ENCODE measurements at regions not wholly inside any gene's neighbourhood (a gene's known extent, or its start where the extent isn't known, plus 50 kb on each side); places are given as distances from the start of the nearest gene placed in this dataset.

GRCh38 chr4:130901321-130901720 lies 1805.4 kb downstream of the C4orf33 start:
- WGBS (ENCODE audit: insufficient coverage, insufficient replicate concordance, low lambda C conversion rate, missing lambda C conversion rate): 10% methylated on average over 5 of the region's 5 CpGs
- DNase-seq (ENCODE audit: low read depth, low spot score) (no peak), ATAC-seq (no peak), FAIRE-seq (no peak)
- no TSS peak for BruUV-seq (replicated peaks)
- H3K27me3 ChIP-seq (replicated peaks in 1 of 2; ENCODE audit: control insufficient read depth in 2 of 2, insufficient read depth in 2 of 2, low read length in 1 of 2): no peaks in the 10 kb centered on the region
- H3K4me1 ChIP-seq (ENCODE audit: control insufficient read depth, insufficient read depth, low read length): no peaks in the 10 kb centered on the region
- no peaks in the 10 kb centered on the region for H3K9me3 ChIP-seq (replicated peaks; ENCODE audit: control insufficient read depth, insufficient read depth, low read length)
- no peak overlapping the region for H3K27ac ChIP-seq (ENCODE audit: control insufficient read depth, insufficient read depth)
- in situ Hi-C loops (cut with MboI): no loop called here
- no peak overlapping the region for H3K4me3 ChIP-seq
- no peaks in the 10 kb centered on the region for H3K79me2 ChIP-seq (ENCODE audit: control insufficient read depth, insufficient read depth, low read length)
- H3K9ac ChIP-seq (ENCODE audit: control insufficient read depth, insufficient read depth, low read length): no peak overlapping the region
- intact Hi-C loops (cut with micrococcal nuclease; ENCODE audit: unreplicated experiment): no loop called here
- POLR2A ChIA-PET: no interaction called here
- CTCF ChIA-PET: interaction anchor here (0.8 kb wide), 1 partner anchor 326 kb away, joined by 3 read pairs; no protein-coding TSS in a partner anchor
- SMC1A ChIA-PET (ENCODE audit: uncharacterized antibody, unreplicated experiment): no interaction called here
- no peaks in the 10 kb centered on the region for H3K36me3 ChIP-seq (ENCODE audit: control insufficient read depth in 2 of 2, insufficient read depth in 2 of 2, low read length in 1 of 2)
- TF ChIP-seq YBX1 (IDR thresholded peaks at IDR 0.05) (no peak), KLF5 (IDR thresholded peaks at IDR 0.05; ENCODE audit: partially characterized antibody) (no peak), MEF2A (IDR thresholded peaks at IDR 0.05; ENCODE audit: insufficient read depth, low read depth, low read length) (no peak), PBX3 (IDR thresholded peaks at IDR 0.05; ENCODE audit: insufficient replicate concordance, low read depth, low read length) (no peak), E4F1 (IDR thresholded peaks at IDR 0.05; ENCODE audit: borderline replicate concordance, partially characterized antibody) (no peak), POU2F2 (IDR thresholded peaks at IDR 0.05; ENCODE audit: borderline replicate concordance, low read depth, low read length) (no peak), ATF7 (IDR thresholded peaks at IDR 0.05; ENCODE audit: low read depth) (no peak), ZZZ3 (IDR thresholded peaks at IDR 0.05; ENCODE audit: control insufficient read depth, insufficient read length, low read depth) (no peak), E2F4 (IDR thresholded peaks at IDR 0.05; ENCODE audit: low read depth, low read length) (no peak), ATF3 (IDR thresholded peaks at IDR 0.05; ENCODE audit: borderline replicate concordance, extremely low read depth, low read depth, low read length) (no peak), ZSCAN29 (IDR thresholded peaks at IDR 0.05) (no peak), FOXM1 (IDR thresholded peaks at IDR 0.05; ENCODE audit: low read depth, low read length) (no peak), SUPT20H (IDR thresholded peaks at IDR 0.05; ENCODE audit: borderline replicate concordance, control insufficient read depth, low read depth, low read length) (no peak), HDAC6 (IDR thresholded peaks at IDR 0.05; ENCODE audit: unreplicated experiment) (no peak)
- no peaks in the 10 kb centered on the region for H4K20me1 ChIP-seq (ENCODE audit: control insufficient read depth, insufficient read depth)
- H3K4me2 ChIP-seq (ENCODE audit: control insufficient read depth, insufficient read depth): no peak overlapping the region
- RAD21 ChIA-PET (ENCODE audit: unreplicated experiment): no interaction called here
- H2AFZ ChIP-seq (ENCODE audit: control insufficient read depth, low read depth, low read length): no peak overlapping the region

Data from GM12878 (cell line).